ENCODE measurements at regions not wholly inside any gene's neighbourhood (a gene's known extent, or its start where the extent isn't known, plus 50 kb on each side); places are given as distances from the start of the nearest gene placed in this dataset.

- Histone ChIP-seq H3F3A (ENCODE audit: insufficient read depth) (no peaks in the 10 kb centered on the region), H4K20me1 (ENCODE audit: low read depth, low read length) (no peaks in the 10 kb centered on the region), H3K9me2 (replicated peaks; ENCODE audit: insufficient read depth, low read length) (no peaks in the 10 kb centered on the region), H3K9ac (ENCODE audit: low read length) (no peak overlapping the region), H3K36me3 (ENCODE audit: low read length) (no peaks in the 10 kb centered on the region), H3K27ac (ENCODE audit: low read depth, low read length) (no peak overlapping the region), H3K4me2 (ENCODE audit: low read depth, low read length, poor library complexity, severe bottlenecking) (no peak overlapping the region), H3K27me3 (ENCODE audit: low read length) (no peaks in the 10 kb centered on the region), H3K9me3 (ENCODE audit: insufficient read depth, low read length) (no peaks in the 10 kb centered on the region), H3K4me3 (ENCODE audit: insufficient read depth, low read length, poor library complexity, severe bottlenecking) (no peak overlapping the region), H3K79me2 (ENCODE audit: insufficient read depth, low read length) (no peaks in the 10 kb centered on the region), H2AFZ (ENCODE audit: low read depth, low read length, severe bottlenecking) (no peak overlapping the region)
- no peak for TF ChIP-seq EZH2phosphoT487 (conservative IDR thresholded peaks at IDR 0.05; ENCODE audit: low read length)
- TF ChIP-seq, protein P1, sequence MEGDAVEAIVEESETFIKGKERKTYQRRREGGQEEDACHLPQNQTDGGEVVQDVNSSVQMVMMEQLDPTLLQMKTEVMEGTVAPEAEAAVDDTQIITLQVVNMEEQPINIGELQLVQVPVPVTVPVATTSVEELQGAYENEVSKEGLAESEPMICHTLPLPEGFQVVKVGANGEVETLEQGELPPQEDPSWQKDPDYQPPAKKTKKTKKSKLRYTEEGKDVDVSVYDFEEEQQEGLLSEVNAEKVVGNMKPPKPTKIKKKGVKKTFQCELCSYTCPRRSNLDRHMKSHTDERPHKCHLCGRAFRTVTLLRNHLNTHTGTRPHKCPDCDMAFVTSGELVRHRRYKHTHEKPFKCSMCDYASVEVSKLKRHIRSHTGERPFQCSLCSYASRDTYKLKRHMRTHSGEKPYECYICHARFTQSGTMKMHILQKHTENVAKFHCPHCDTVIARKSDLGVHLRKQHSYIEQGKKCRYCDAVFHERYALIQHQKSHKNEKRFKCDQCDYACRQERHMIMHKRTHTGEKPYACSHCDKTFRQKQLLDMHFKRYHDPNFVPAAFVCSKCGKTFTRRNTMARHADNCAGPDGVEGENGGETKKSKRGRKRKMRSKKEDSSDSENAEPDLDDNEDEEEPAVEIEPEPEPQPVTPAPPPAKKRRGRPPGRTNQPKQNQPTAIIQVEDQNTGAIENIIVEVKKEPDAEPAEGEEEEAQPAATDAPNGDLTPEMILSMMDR (IDR thresholded peaks at IDR 0.05; ENCODE audit: insufficient read depth, low read length, poor library complexity, severe bottlenecking), result no peak
These were observed 188.4 kb upstream of the PWP1 start for GRCh38 chr12:107497231-107497630.

GRCh38 chr12:107500307-107500706 is 185.3 kb upstream of the PWP1 start:
- Histone ChIP-seq H3K9me2 (replicated peaks; ENCODE audit: insufficient read depth, low read length) (no peaks in the 10 kb centered on the region), H4K20me1 (ENCODE audit: low read depth, low read length) (no peaks in the 10 kb centered on the region), H3K79me2 (ENCODE audit: insufficient read depth, low read length) (no peaks in the 10 kb centered on the region), H3K27ac (ENCODE audit: low read depth, low read length) (no peak overlapping the region), H3K4me3 (ENCODE audit: insufficient read depth, low read length, poor library complexity, severe bottlenecking) (no peak overlapping the region), H3K9ac (ENCODE audit: low read length) (no peak overlapping the region), H3K36me3 (ENCODE audit: low read length) (no peaks in the 10 kb centered on the region), H2AFZ (ENCODE audit: low read depth, low read length, severe bottlenecking) (no peak overlapping the region), H3K9me3 (ENCODE audit: insufficient read depth, low read length) (no peaks in the 10 kb centered on the region), H3K27me3 (ENCODE audit: low read length) (no peaks in the 10 kb centered on the region), H3K4me2 (ENCODE audit: low read depth, low read length, poor library complexity, severe bottlenecking) (no peak overlapping the region), H3F3A (ENCODE audit: insufficient read depth) (no peaks in the 10 kb centered on the region)
- no peak for TF ChIP-seq EZH2phosphoT487 (conservative IDR thresholded peaks at IDR 0.05; ENCODE audit: low read length)
- TF ChIP-seq, protein P1 (IDR thresholded peaks at IDR 0.05; ENCODE audit: insufficient read depth, low read length, poor library complexity, severe bottlenecking), result no peak

- no peak overlapping the region for H3K4me2 ChIP-seq (ENCODE audit: low read depth, low read length, poor library complexity, severe bottlenecking)
- no peaks in the 10 kb centered on the region for H3K79me2 ChIP-seq (ENCODE audit: insufficient read depth, low read length)
- H3F3A ChIP-seq (ENCODE audit: insufficient read depth), result no peaks in the 10 kb centered on the region
- H4K20me1 ChIP-seq (ENCODE audit: low read depth, low read length), result no peaks in the 10 kb centered on the region
- no peaks in the 10 kb centered on the region for H3K36me3 ChIP-seq (ENCODE audit: low read length)
- H3K27me3 ChIP-seq (ENCODE audit: low read length), result no peaks in the 10 kb centered on the region
- no peak overlapping the region for H3K27ac ChIP-seq (ENCODE audit: low read depth, low read length)
- H3K4me3 ChIP-seq (ENCODE audit: insufficient read depth, low read length, poor library complexity, severe bottlenecking), result no peak overlapping the region
- no peak overlapping the region for H2AFZ ChIP-seq (ENCODE audit: low read depth, low read length, severe bottlenecking)
- TF ChIP-seq, protein P1 (IDR thresholded peaks at IDR 0.05; ENCODE audit: insufficient read depth, low read length, poor library complexity, severe bottlenecking), result no peak
- no peak for TF ChIP-seq EZH2phosphoT487 (conservative IDR thresholded peaks at IDR 0.05; ENCODE audit: low read length)
- no peak overlapping the region for H3K9ac ChIP-seq (ENCODE audit: low read length)
- H3K9me3 ChIP-seq (ENCODE audit: insufficient read depth, low read length), result no peaks in the 10 kb centered on the region
- H3K9me2 ChIP-seq (replicated peaks; ENCODE audit: insufficient read depth, low read length), result no peaks in the 10 kb centered on the region
These were observed 183.9 kb upstream of the PWP1 start for GRCh38 chr12:107501681-107502080.

Measured in SU-DHL-6 (cell line).